Esophagus squamous epithelium (tissue), 5 donors: ENCODE measurements at regions not wholly inside any gene's neighbourhood (a gene's known extent, or its start where the extent isn't known, plus 50 kb on each side); places are given as distances from the start of the nearest gene placed in this dataset.
A peak's percentile ranks its signal among the peaks of the same experiment; 100 is the strongest.

Experiments
- DNase-seq: peaks from one replicate; lab custom pipeline; 2025; lab: John Stamatoyannopoulos, UW
- H3K27ac ChIP-seq, 4 donors: fragments of 200-600 bp; sonication (generic); one replicate each; pipeline ENCODE4 v1.5.1; 2016 to 2019; ENCODE audit warnings: mild to moderate bottlenecking in 1 of 4
- H3K27me3 ChIP-seq, 4 donors: fragments of 200-600 bp; sonication (generic); 1 replicate in 3 of 4; 2 replicates in 1 of 4; pipeline versions ENCODE4 v1.5.1 to v1.6.0; 2017 to 2021; ENCODE audit warnings: antibody characterized with exemption in 1 of 4
- H3K36me3 ChIP-seq, 3 donors: fragments of 200-600 bp; sonication (generic); one replicate each; pipeline ENCODE4 v1.5.1; 2016 to 2019
- H3K4me1 ChIP-seq, 3 donors: fragments of 200-600 bp; sonication (generic); one replicate each; pipeline ENCODE4 v1.5.1; 2017 to 2019
- H3K4me3 ChIP-seq, 4 donors: fragments of 200-600 bp; sonication (generic); 1 replicate in 3 of 4; 2 replicates in 1 of 4; pipeline ENCODE4 v1.5.1; 2016 to 2019; ENCODE audit warnings: mild to moderate bottlenecking in 2 of 4, moderate library complexity in 1 of 4
- H3K9me3 ChIP-seq, 3 donors: fragments of 200-600 bp; sonication (generic); one replicate each; pipeline ENCODE4 v1.5.1; 2016 to 2019
- POLR2A ChIP-seq, 4 donors: fragments of 450-650 bp; IDR thresholded peaks; one replicate each; pipeline ENCODE4 v1.6.1; 2017; ENCODE audit warnings: antibody characterized with exemption in 4 of 4, mild to moderate bottlenecking in 4 of 4, moderate library complexity in 3 of 4
- WGBS, 2 donors: methylation state at CpG; one replicate each; pipeline ENCODE4 v1.1.5; 2018; 5-methylcytosine and 5-hydroxymethylcytosine counted together
- intact Hi-C: fragments of 100-400 bp; cut with DNase I; formaldehyde crosslinking; loops from one replicate; pipeline ENCODE4 v1.15.0; 2022
- TF ChIP-seq, protein P1 (sequence below), 6 experiments: fragments of 450-650 bp in 4 of 6; fragments of 200-600 bp in 2 of 6; sonication (generic) in 2 of 6; IDR thresholded peaks; one replicate each; pipeline ENCODE4 v1.5.1; 2016 to 2019; ENCODE audit warnings: antibody characterized with exemption in 6 of 6, mild to moderate bottlenecking in 4 of 6, moderate library complexity in 4 of 6
- donor health status: DM: yes; HTN: yes; CAD: no.

DNA sequence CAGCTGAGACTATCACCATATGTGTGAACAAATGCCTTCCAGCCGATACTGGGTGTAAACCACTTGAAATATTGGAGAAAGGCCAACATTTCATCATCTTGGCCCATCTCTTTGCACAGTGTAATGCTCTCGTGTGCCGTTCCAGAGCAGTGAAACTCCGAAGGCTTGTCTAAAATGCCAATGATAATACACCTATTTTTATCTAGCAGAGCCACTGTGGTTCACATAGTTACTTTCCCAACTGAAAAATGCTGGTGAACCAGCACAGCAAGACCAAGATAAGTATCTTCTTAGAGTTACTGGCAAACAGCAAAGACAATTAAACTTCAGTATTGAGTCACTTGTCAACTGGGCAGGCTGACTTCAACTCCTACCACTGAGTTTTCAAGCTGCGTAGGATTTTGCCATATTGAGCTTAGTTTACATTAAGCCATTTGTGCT, 379.9 kb upstream of the ACTBL2 start:
- Histone ChIP-seq H3K4me3 (no peak overlapping the region), H3K9me3 (no peaks in the 10 kb centered on the region), H3K4me1 (peaks cover 0 to 3% (median 0%) of the 10 kb centered on the region in 3 donors), H3K27ac (peak overlapping the region in 1 of 4 donors; percentile 15), H3K27me3 (no peaks in the 10 kb centered on the region), H3K36me3 (no peaks in the 10 kb centered on the region)
- WGBS, 2 donors: 43 to 54% methylated on average over 5 of the region's 5 CpGs
- intact Hi-C loops: no loop called here
- DNase-seq: no peak
- TF ChIP-seq, protein P1, sequence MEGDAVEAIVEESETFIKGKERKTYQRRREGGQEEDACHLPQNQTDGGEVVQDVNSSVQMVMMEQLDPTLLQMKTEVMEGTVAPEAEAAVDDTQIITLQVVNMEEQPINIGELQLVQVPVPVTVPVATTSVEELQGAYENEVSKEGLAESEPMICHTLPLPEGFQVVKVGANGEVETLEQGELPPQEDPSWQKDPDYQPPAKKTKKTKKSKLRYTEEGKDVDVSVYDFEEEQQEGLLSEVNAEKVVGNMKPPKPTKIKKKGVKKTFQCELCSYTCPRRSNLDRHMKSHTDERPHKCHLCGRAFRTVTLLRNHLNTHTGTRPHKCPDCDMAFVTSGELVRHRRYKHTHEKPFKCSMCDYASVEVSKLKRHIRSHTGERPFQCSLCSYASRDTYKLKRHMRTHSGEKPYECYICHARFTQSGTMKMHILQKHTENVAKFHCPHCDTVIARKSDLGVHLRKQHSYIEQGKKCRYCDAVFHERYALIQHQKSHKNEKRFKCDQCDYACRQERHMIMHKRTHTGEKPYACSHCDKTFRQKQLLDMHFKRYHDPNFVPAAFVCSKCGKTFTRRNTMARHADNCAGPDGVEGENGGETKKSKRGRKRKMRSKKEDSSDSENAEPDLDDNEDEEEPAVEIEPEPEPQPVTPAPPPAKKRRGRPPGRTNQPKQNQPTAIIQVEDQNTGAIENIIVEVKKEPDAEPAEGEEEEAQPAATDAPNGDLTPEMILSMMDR (IDR thresholded peaks at IDR 0.05): no peak
- TF ChIP-seq POLR2A (IDR thresholded peaks at IDR 0.05): no peak

- no peaks in the 10 kb centered on the region for H3K9me3 ChIP-seq
- TF ChIP-seq, protein P1 (IDR thresholded peaks at IDR 0.05): no peak
- TF ChIP-seq POLR2A (IDR thresholded peaks at IDR 0.05): no peak
- no peaks in the 10 kb centered on the region for H3K27me3 ChIP-seq
- peaks cover 0 to 3% (median 0%) of the 10 kb centered on the region in 3 donors for H3K4me1 ChIP-seq
- no peak overlapping the region for H3K27ac ChIP-seq
- DNase-seq: no peak
- 68 to 72% methylated on average over 3 of the region's 3 CpGs for WGBS, 2 donors
- H3K36me3 ChIP-seq: no peaks in the 10 kb centered on the region
- no peak overlapping the region for H3K4me3 ChIP-seq
- intact Hi-C loops: no loop called here
These were observed 377.0 kb upstream of the ACTBL2 start for GRCh38 chr5:57859626-57860025.

DNA sequence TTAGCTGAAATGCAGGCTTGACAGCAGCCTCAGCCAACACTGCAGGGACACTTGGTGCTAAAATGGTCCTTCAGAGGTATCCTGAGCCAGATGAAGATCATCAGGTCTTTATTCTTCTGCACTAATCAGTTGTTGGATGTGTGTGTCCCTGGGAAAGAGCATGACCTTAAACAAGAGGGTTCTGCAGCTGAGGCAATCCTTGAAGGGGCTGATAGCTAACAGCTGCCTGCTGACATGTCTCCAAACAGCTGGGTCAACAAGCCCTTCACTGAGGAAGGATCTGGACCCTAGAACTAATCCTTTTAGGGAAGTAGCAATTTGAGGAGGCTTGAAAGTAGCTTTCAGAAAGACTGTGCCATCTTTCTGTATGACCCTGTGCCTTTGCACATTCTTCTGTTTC, 376.3 kb upstream of the ACTBL2 start:
- no peaks in the 10 kb centered on the region for H3K27me3 ChIP-seq
- H3K4me3 ChIP-seq: no peak overlapping the region
- no peak overlapping the region for H3K27ac ChIP-seq
- no peaks in the 10 kb centered on the region for H3K9me3 ChIP-seq
- TF ChIP-seq POLR2A (IDR thresholded peaks at IDR 0.05): no peak
- TF ChIP-seq, protein P1 (IDR thresholded peaks at IDR 0.05): no peak
- peaks cover 0 to 3% (median 0%) of the 10 kb centered on the region in 3 donors for H3K4me1 ChIP-seq
- no peaks in the 10 kb centered on the region for H3K36me3 ChIP-seq
- intact Hi-C loops: no loop called here
- no peak for DNase-seq

DNA sequence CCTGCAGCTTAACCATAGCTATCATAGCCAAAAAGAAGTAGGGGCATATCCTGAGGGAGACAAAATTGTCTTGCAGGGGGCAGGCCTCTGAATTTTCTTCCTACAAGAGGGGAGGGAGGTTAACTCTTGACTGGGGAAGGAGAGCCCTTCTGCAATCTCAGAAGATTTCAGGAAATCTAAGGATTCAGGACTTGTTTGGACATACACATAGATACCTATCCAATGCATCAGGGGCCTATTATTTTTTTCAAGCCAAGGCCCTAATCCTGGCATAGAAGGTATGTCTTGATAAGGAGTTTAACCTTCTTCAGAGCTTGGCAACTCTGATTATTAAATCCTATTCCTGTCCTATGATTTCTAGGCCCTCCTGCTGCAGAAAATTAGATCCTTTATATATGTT, 375.1 kb upstream of the ACTBL2 start:
- H3K4me3 ChIP-seq: no peak overlapping the region
- H3K4me1 ChIP-seq: peaks cover 0 to 3% (median 0%) of the 10 kb centered on the region in 3 donors
- DNase-seq: no peak
- TF ChIP-seq, protein P1 (IDR thresholded peaks at IDR 0.05): no peak
- TF ChIP-seq POLR2A (IDR thresholded peaks at IDR 0.05): no peak
- no peaks in the 10 kb centered on the region for H3K9me3 ChIP-seq
- no peaks in the 10 kb centered on the region for H3K36me3 ChIP-seq
- intact Hi-C loops: no loop called here
- no peaks in the 10 kb centered on the region for H3K27me3 ChIP-seq
- H3K27ac ChIP-seq: no peak overlapping the region

DNA sequence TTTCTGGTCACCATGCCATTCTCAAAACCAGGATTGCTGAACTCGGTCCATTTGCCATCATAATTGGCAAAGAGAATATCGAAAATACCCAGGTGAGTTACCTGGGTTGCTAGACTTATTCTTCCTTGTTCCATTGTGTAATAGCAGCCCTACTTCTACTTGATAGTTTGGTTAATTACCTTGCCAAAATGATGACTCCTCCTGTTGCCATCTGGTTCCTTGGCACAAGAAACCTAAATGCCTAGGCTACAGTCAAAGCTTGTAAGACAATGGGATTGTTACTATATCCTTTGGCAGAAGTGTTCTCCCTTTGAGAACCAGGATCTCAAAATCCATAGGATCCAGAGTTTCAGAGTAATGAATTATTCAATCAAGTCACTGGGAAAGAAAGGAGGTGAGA, 373.2 kb upstream of the ACTBL2 start:
- no peaks in the 10 kb centered on the region for H3K9me3 ChIP-seq
- H3K4me1 ChIP-seq: no peaks in the 10 kb centered on the region
- intact Hi-C loops: no loop called here
- H3K36me3 ChIP-seq: no peaks in the 10 kb centered on the region
- H3K4me3 ChIP-seq: no peak overlapping the region
- H3K27me3 ChIP-seq: no peaks in the 10 kb centered on the region
- H3K27ac ChIP-seq: no peak overlapping the region
- TF ChIP-seq POLR2A (IDR thresholded peaks at IDR 0.05): no peak
- TF ChIP-seq, protein P1 (IDR thresholded peaks at IDR 0.05): no peak
- DNase-seq: no peak
- 25 to 60% methylated on average over 2 of the region's 2 CpGs for WGBS, 2 donors
